ENCODE measurements at regions not wholly inside any gene's neighbourhood (a gene's known extent, or its start where the extent isn't known, plus 50 kb on each side); places are given as distances from the start of the nearest gene placed in this dataset.
"Not testable (repeated sequence)": the region's sequence is repeated elsewhere in the genome, so short reads cannot be mapped to it uniquely, and the experiment has no call there.

DNA sequence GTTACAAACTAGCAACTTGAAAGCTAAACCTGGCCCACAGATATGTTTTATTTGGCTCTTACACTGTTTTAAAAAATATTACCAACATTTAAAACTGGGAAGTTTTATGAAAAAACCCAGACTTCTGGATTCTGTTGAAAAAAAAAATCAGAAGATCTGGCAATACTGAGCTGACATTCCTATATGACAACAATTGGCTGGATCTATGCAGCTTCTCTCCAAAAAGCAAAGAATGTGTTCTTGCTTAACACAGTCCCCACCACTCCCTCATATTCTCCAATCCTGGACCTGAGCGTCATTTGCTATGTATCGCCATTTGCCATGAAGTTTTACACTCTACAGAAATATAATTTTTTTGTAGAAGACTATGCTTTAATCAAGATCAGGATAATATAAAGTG, 859.6 kb downstream of the LTN1 start:
- no peak overlapping the region for H3K4me3 ChIP-seq (ENCODE audit: low read depth, low read length)
- no peak for TF ChIP-seq CTCF (IDR thresholded peaks at IDR 0.05; ENCODE audit: borderline replicate concordance, insufficient read depth, low read depth, low read length)

- TF ChIP-seq CTCF (IDR thresholded peaks at IDR 0.05; ENCODE audit: borderline replicate concordance, insufficient read depth, low read depth, low read length): no peak
- H3K4me3 ChIP-seq (ENCODE audit: low read depth, low read length): no peak overlapping the region
These were observed 860.0 kb downstream of the LTN1 start for GRCh38 chr21:28132713-28133112.

GRCh38 chr21:28127175-28127785, 865.4 kb downstream of the LTN1 start:
- no peak for TF ChIP-seq CTCF (IDR thresholded peaks at IDR 0.05; ENCODE audit: borderline replicate concordance, insufficient read depth, low read depth, low read length)
- H3K4me3 ChIP-seq (ENCODE audit: low read depth, low read length): no peak overlapping the region

- no peak for TF ChIP-seq CTCF (IDR thresholded peaks at IDR 0.05; ENCODE audit: borderline replicate concordance, insufficient read depth, low read depth, low read length)
- H3K4me3 ChIP-seq (ENCODE audit: low read depth, low read length): no peak overlapping the region
These were observed 866.0 kb downstream of the LTN1 start for GRCh38 chr21:28126521-28127174.

GRCh38 chr21:28124541-28124940, 868.1 kb downstream of the LTN1 start:
- TF ChIP-seq CTCF (IDR thresholded peaks at IDR 0.05; ENCODE audit: borderline replicate concordance, insufficient read depth, low read depth, low read length): no peak
- H3K4me3 ChIP-seq (ENCODE audit: low read depth, low read length): no peak overlapping the region

GRCh38 chr21:28118570-28118969, 874.1 kb downstream of the LTN1 start:
- H3K4me3 ChIP-seq (ENCODE audit: low read depth, low read length): no peak overlapping the region
- TF ChIP-seq CTCF (IDR thresholded peaks at IDR 0.05; ENCODE audit: borderline replicate concordance, insufficient read depth, low read depth, low read length): no peak

DNA sequence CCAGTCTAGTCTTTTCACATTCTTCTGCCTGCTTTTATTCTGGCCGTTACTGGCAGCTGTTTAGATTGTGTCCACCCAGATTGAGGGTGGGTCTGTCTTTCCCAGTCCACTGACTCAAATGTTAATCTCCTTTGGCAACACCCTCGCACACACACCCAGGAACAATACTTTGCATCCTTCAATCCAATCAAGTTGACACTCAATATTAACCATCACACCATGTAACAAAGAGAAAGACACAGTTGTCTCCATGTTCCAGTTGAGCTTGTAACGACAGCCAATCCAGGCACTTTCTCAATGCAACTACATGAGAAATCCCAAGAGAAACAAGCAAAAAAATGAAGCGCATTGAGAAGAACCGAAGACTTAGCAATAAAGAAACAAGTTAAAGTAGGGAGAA, 877.7 kb downstream of the LTN1 start:
- H3K4me3 ChIP-seq (ENCODE audit: low read depth, low read length): not testable (repeated sequence)
